OCI-LY1 (cell line): ENCODE measurements at regions not wholly inside any gene's neighbourhood (a gene's known extent, or its start where the extent isn't known, plus 50 kb on each side); places are given as distances from the start of the nearest gene placed in this dataset.

Source experiments
- CTCF ChIP-seq: fragments of 200-600 bp; sonication (generic), shearing (Covaris generic); IDR thresholded peaks from 2 replicates; pipeline ENCODE4 v1.5.1; 2017; ENCODE audit warnings: mild to moderate bottlenecking, antibody characterized with exemption, low read length, moderate library complexity, mixed read lengths
- EZH2 ChIP-seq: fragments of 200-600 bp; sonication (generic), shearing (Covaris generic); IDR thresholded peaks from 2 replicates; pipeline ENCODE4 v1.8.0; 2017; ENCODE audit warnings: borderline replicate concordance, mixed run types, mild to moderate bottlenecking, antibody characterized with exemption, low read length, moderate library complexity, mixed read lengths

GRCh38 chr6:14707276-14707675 is 538.6 kb upstream of the JARID2 start:
- TF ChIP-seq CTCF, result no peak
- no peak for TF ChIP-seq EZH2
